ENCODE measurements at regions not wholly inside any gene's neighbourhood (a gene's known extent, or its start where the extent isn't known, plus 50 kb on each side); places are given as distances from the start of the nearest gene placed in this dataset.

DNA sequence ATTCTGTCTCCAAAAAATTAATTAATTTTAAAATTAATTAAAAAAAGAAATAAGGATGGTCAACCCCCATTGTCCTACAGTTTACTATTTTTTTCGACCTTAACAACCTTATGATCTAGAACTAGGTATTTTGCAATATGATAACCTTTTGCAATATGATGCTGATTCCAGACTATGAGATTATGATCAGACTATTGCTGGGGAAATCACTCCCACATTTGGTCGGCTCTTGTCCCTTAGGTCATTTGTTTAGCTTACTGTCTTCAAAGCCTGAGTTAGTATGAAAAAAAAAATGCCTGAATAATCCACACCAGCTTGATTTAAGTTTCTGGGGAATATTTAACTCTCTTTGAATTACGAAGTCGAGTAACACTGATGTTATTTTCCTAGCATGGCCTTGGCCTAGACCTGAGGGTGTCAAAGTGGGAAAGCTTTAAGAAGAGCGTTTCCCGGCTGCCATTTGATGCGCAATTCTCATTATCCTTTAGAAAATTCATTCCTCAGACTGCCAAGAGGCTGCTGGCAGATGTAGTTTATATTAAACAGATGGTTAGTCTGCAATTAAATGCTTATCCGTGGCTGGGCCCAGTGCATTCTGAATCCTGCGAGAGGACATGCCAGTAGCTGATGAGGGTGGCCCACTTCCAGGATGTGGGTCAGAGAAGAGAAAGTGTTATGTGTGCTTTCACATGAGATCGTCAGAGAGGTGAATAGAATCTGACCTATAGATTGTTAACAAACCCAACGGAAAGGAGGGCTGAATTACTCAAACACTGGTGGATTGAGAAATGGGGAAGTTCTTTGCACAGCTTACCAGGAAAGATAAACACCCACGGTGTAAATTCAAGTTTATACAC is 496.0 kb upstream of the THBS1 start:
- Histone ChIP-seq H3K27ac (peak overlapping the region in 3 of 10 donors; percentile 29 to 49 (median 42)), H3K36me3 (no peaks in the 10 kb centered on the region), H3K4me3 (no peak overlapping the region), H3K4me1 (peaks cover 0 to 20% (median 0%) of the 10 kb centered on the region in 9 donors), H3K27me3 (no peaks in the 10 kb centered on the region), H3K9me3 (no peaks in the 10 kb centered on the region)
- TF ChIP-seq, protein P1, sequence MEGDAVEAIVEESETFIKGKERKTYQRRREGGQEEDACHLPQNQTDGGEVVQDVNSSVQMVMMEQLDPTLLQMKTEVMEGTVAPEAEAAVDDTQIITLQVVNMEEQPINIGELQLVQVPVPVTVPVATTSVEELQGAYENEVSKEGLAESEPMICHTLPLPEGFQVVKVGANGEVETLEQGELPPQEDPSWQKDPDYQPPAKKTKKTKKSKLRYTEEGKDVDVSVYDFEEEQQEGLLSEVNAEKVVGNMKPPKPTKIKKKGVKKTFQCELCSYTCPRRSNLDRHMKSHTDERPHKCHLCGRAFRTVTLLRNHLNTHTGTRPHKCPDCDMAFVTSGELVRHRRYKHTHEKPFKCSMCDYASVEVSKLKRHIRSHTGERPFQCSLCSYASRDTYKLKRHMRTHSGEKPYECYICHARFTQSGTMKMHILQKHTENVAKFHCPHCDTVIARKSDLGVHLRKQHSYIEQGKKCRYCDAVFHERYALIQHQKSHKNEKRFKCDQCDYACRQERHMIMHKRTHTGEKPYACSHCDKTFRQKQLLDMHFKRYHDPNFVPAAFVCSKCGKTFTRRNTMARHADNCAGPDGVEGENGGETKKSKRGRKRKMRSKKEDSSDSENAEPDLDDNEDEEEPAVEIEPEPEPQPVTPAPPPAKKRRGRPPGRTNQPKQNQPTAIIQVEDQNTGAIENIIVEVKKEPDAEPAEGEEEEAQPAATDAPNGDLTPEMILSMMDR (IDR thresholded peaks at IDR 0.05) = no peak
- ATAC-seq (peak in 6 of 8 donors; percentile 24 to 62 (median 40)), DNase-seq (peak in 1 of 2 donors; percentile 36)
- intact Hi-C loops (cut with DNase I) = no loop called here
- WGBS, 2 donors = 57 to 60% methylated on average over 12 of the region's 12 CpGs

DNA sequence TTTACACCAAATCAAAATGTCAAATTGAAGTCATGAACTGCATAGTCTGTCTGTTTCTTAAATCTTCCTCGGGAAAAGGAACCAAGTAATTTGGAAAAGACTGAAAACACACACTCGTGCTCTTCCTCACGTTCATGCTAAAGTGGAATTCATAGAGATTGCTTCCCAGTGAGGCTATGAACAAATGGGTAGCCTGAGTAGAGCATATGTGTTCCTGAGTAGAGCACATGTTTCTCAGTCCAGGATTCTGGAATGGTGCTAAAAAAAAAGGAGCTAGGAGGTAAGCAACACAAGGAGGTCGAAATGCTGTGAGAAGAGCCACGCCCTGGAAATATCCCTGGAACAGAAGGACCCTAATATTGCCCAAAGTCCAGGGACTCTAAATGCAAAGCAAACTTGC is 494.2 kb upstream of the THBS1 start:
- TF ChIP-seq, protein P1 (IDR thresholded peaks at IDR 0.05) = no peak
- no peaks in the 10 kb centered on the region for H3K27me3 ChIP-seq
- ATAC-seq (no peak), DNase-seq (no peak)
- H3K36me3 ChIP-seq = no peaks in the 10 kb centered on the region
- WGBS, 2 donors = 83 to 84% methylated on average over 5 of the region's 5 CpGs
- peaks cover 0 to 20% (median 0%) of the 10 kb centered on the region in 9 donors for H3K4me1 ChIP-seq
- no peak overlapping the region for H3K4me3 ChIP-seq
- intact Hi-C loops (cut with DNase I) = no loop called here
- no peaks in the 10 kb centered on the region for H3K9me3 ChIP-seq
- no peak overlapping the region for H3K27ac ChIP-seq

DNA sequence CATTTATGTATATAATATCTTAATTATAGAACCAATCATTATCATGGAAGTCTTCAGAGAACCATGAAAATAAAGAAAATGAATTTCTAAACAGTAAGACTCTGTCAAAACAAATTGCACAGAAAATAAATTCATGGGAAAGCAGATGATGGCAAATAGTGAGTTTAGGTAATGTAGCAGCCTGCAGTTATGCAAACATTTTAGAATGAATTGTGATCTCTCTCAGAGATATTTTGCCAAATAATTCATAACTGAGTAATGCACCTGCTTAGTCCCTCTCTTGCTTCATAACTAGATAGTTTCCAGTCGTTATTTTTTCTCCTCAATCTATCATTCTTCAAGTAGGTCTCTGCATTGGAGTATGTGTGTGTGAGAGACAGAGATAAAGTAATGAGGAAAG is 492.7 kb upstream of the THBS1 start:
- DNase-seq = no peak
- TF ChIP-seq, protein P1 (IDR thresholded peaks at IDR 0.05) = no peak
- 63 to 66% methylated on average over 1 of the region's 1 CpG for WGBS, 2 donors
- H3K27me3 ChIP-seq = no peaks in the 10 kb centered on the region
- no peak overlapping the region for H3K27ac ChIP-seq
- H3K4me3 ChIP-seq = no peak overlapping the region
- no peak for ATAC-seq
- intact Hi-C loops (cut with DNase I) = no loop called here
- peaks cover 0 to 16% (median 0%) of the 10 kb centered on the region in 9 donors for H3K4me1 ChIP-seq
- no peaks in the 10 kb centered on the region for H3K36me3 ChIP-seq
- no peaks in the 10 kb centered on the region for H3K9me3 ChIP-seq

DNA sequence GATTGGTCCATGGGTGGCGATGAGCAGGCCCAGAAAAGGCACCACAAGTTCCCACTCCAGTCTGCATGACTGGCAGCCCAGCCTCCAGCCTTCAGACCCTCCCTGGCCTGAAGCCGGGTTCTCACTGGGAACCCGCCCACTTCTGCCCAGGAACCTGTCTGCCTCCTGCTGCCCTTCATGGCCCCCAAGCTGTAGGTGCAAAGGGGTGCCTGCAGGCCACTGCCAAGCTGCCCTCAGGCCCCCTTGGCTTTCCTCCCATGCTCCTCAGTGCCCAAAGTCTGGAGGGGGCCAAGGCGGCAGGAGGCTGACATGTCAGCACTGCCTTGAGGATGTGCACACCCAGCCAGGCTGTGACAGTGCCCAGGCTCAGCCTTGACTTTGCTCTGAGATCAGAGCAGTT is 488.5 kb upstream of the THBS1 start:
- Histone ChIP-seq H3K36me3 (no peaks in the 10 kb centered on the region), H3K4me3 (no peak overlapping the region), H3K4me1 (no peaks in the 10 kb centered on the region), H3K27me3 (no peaks in the 10 kb centered on the region), H3K27ac (no peak overlapping the region), H3K9me3 (peaks cover 0 to under 1% (median 0%) of the 10 kb centered on the region in 11 donors)
- 76 to 90% methylated on average over 4 of the region's 4 CpGs for WGBS, 2 donors
- DNase-seq (no peak), ATAC-seq (no peak)
- TF ChIP-seq, protein P1 (IDR thresholded peaks at IDR 0.05) = no peak
- intact Hi-C loops (cut with DNase I) = no loop called here

Measured in heart right ventricle (tissue), 16 donors.